HG03103 (cell line): ENCODE measurements at regions not wholly inside any gene's neighbourhood (a gene's known extent, or its start where the extent isn't known, plus 50 kb on each side); places are given as distances from the start of the nearest gene placed in this dataset.
"Not testable (repeated sequence)": the region's sequence is repeated elsewhere in the genome, so short reads cannot be mapped to it uniquely, and the experiment has no call there.

Experiments
- ATAC-seq: cut with Tn5 transposase; IDR thresholded peaks from one replicate; pipeline ENCODE4 v1.9.1; 2021; ENCODE audit warnings: low read depth; ENCODE audit not compliant: unreplicated experiment

- no peak for ATAC-seq
Observed at GRCh38 chr1:10909697-10910680, 102.5 kb upstream of the TARDBP start.

GRCh38 chr1:10910681-10911489 lies 101.6 kb upstream of the TARDBP start:
- ATAC-seq = no peak

- ATAC-seq = no peak
Observed at GRCh38 chr1:10911490-10912166, 100.8 kb upstream of the TARDBP start.

GRCh38 chr1:10912441-10912840 lies 100.0 kb upstream of the TARDBP start:
- ATAC-seq = no peak

- no peak for ATAC-seq
Observed at GRCh38 chr1:10914056-10914455, 98.4 kb upstream of the TARDBP start.

GRCh38 chr1:10915594-10915993 lies 96.9 kb upstream of the TARDBP start:
- ATAC-seq = no peak

- no peak for ATAC-seq
Observed at GRCh38 chr1:10916311-10916710, 96.1 kb upstream of the TARDBP start.

- ATAC-seq = no peak
Observed at GRCh38 chr1:10916991-10917390, 95.5 kb upstream of the TARDBP start.

- ATAC-seq = no peak
Observed at GRCh38 chr1:10917513-10918454, 94.7 kb upstream of the TARDBP start.

- no peak for ATAC-seq
Observed at GRCh38 chr1:10918531-10918930, 93.9 kb upstream of the TARDBP start.

GRCh38 chr1:10920063-10920626 lies 92.3 kb upstream of the TARDBP start:
- ATAC-seq = no peak

GRCh38 chr1:10922315-10923060 lies 90.0 kb upstream of the TARDBP start:
- not testable (repeated sequence) for ATAC-seq

- no peak for ATAC-seq
Observed at GRCh38 chr1:10924030-10924429, 88.4 kb upstream of the TARDBP start.

GRCh38 chr1:10928654-10929053 lies 83.8 kb upstream of the TARDBP start:
- ATAC-seq = no peak

GRCh38 chr1:10932088-10932487 lies 80.4 kb upstream of the TARDBP start:
- ATAC-seq = no peak

GRCh38 chr1:10934150-10934818 lies 78.2 kb upstream of the TARDBP start:
- no peak for ATAC-seq

- no peak for ATAC-seq
Observed at GRCh38 chr1:10935246-10935645, 77.2 kb upstream of the TARDBP start.

- ATAC-seq = no peak
Observed at GRCh38 chr1:10935724-10936123, 76.7 kb upstream of the TARDBP start.
